MCF 10A (cell line): ENCODE measurements at regions not wholly inside any gene's neighbourhood (a gene's known extent, or its start where the extent isn't known, plus 50 kb on each side); places are given as distances from the start of the nearest gene placed in this dataset.

Experiments
- BruUV-seq: library from RNA; stranded (reverse); fragments of 400-500 nt; replicated peaks from 2 replicates; lab custom pipeline; 2021; lab: Mats Ljungman, UMichigan
- CTCF ChIA-PET: fragments of 300-600 bp; sonication (Branson Sonifier 250); formaldehyde crosslinking; extraction: SDS; loops from one replicate; lab custom pipeline; 2021; ENCODE audit warnings: antibody characterized with exemption, inconsistent platforms; lab: Yijun Ruan, JAX
- POLR2A ChIA-PET: fragments of 300-600, 350-650 bp; sonication (Branson Sonifier 250); formaldehyde crosslinking; extraction: SDS; loops from one replicate; lab custom pipeline; 2020; ENCODE audit warnings: antibody characterized with exemption, inconsistent platforms; lab: Yijun Ruan, JAX
- DNase-seq: peaks from one replicate; pipeline ENCODE4 v3.0.0-alpha.2; 2018; ENCODE audit not compliant: unreplicated experiment
- H3K27ac Mint-ChIP-seq: one replicate; pipeline ENCODE4 v1.8.0; 2022; ENCODE audit warnings: mild to moderate bottlenecking, low read depth, mixed read lengths; ENCODE audit not compliant: unreplicated experiment
- H3K27me3 Mint-ChIP-seq: one replicate; pipeline ENCODE4 v1.8.0; 2022; ENCODE audit warnings: mixed read lengths; ENCODE audit not compliant: insufficient read depth, unreplicated experiment
- H3K36me3 Mint-ChIP-seq: one replicate; pipeline ENCODE4 v1.8.0; 2022; ENCODE audit warnings: mild to moderate bottlenecking, moderate library complexity, mixed read lengths; ENCODE audit not compliant: insufficient read depth, unreplicated experiment
- H3K4me1 Mint-ChIP-seq: one replicate; pipeline ENCODE4 v1.8.0; 2022; ENCODE audit warnings: mixed read lengths; ENCODE audit not compliant: insufficient read depth, unreplicated experiment
- H3K4me3 Mint-ChIP-seq: one replicate; pipeline ENCODE4 v1.8.0; 2022; ENCODE audit warnings: mild to moderate bottlenecking, moderate library complexity, mixed read lengths; ENCODE audit not compliant: unreplicated experiment
- H3K9me3 Mint-ChIP-seq: one replicate; pipeline ENCODE4 v1.8.0; 2022; ENCODE audit warnings: mixed read lengths; ENCODE audit not compliant: unreplicated experiment
- CTCF ChIP-seq: fragments of 200-600 bp; IDR thresholded peaks from one replicate; pipeline ENCODE4 v1.8.0; 2022; ENCODE audit warnings: antibody characterized with exemption, mild to moderate bottlenecking; ENCODE audit not compliant: unreplicated experiment
- intact Hi-C: fragments of 100-400 bp; cut with micrococcal nuclease; formaldehyde crosslinking; loops from 2 replicates; pipeline ENCODE4 v1.14.1; 2022

GRCh38 chr10:28157379-28157778 lies 145.5 kb downstream of the MPP7 start:
- no peaks in the 10 kb centered on the region for H3K9me3 Mint-ChIP-seq
- H3K27me3 Mint-ChIP-seq: no peaks in the 10 kb centered on the region
- TF ChIP-seq CTCF: no peak
- BruUV-seq: no TSS peak
- no peak for DNase-seq
- H3K36me3 Mint-ChIP-seq: no peaks in the 10 kb centered on the region
- H3K27ac Mint-ChIP-seq: no peak overlapping the region
- POLR2A ChIA-PET: interaction anchor here (0.7 kb wide), 1 partner anchor 27 kb away, joined by 3 read pairs; no protein-coding TSS in a partner anchor
- H3K4me1 Mint-ChIP-seq: no peaks in the 10 kb centered on the region
- no peak overlapping the region for H3K4me3 Mint-ChIP-seq
- intact Hi-C loops: no loop called here
- CTCF ChIA-PET: interaction anchor here (1.1 kb wide), 1 partner anchor 18 kb away, joined by 3 read pairs; no protein-coding TSS in a partner anchor

GRCh38 chr10:28155726-28156125 lies 147.1 kb downstream of the MPP7 start:
- no peaks in the 10 kb centered on the region for H3K36me3 Mint-ChIP-seq
- no peak overlapping the region for H3K27ac Mint-ChIP-seq
- ChIA-PET CTCF (no interaction called here), POLR2A (no interaction called here)
- H3K4me3 Mint-ChIP-seq: no peak overlapping the region
- H3K9me3 Mint-ChIP-seq: no peaks in the 10 kb centered on the region
- no peaks in the 10 kb centered on the region for H3K4me1 Mint-ChIP-seq
- peak; percentile 11 for DNase-seq
- H3K27me3 Mint-ChIP-seq: no peaks in the 10 kb centered on the region
- intact Hi-C loops: no loop called here
- no peak for TF ChIP-seq CTCF
- no TSS peak for BruUV-seq

GRCh38 chr10:28151636-28152035 lies 151.2 kb downstream of the MPP7 start:
- Mint-ChIP-seq H3K4me1 (no peaks in the 10 kb centered on the region), H3K27me3 (no peaks in the 10 kb centered on the region), H3K36me3 (no peaks in the 10 kb centered on the region), H3K9me3 (no peaks in the 10 kb centered on the region), H3K4me3 (no peak overlapping the region), H3K27ac (no peak overlapping the region)
- intact Hi-C loops: no loop called here
- ChIA-PET POLR2A (no interaction called here), CTCF (no interaction called here)
- no TSS peak for BruUV-seq
- no peak for TF ChIP-seq CTCF
- no peak for DNase-seq

GRCh38 chr10:28149746-28150145 lies 150.9 kb upstream of the ODAD2 start:
- no peaks in the 10 kb centered on the region for H3K27me3 Mint-ChIP-seq
- no peak overlapping the region for H3K27ac Mint-ChIP-seq
- POLR2A ChIA-PET: interaction anchor here (0.6 kb wide), 1 partner anchor 474 kb away, joined by 3 read pairs; no protein-coding TSS in a partner anchor
- BruUV-seq: no TSS peak
- CTCF ChIA-PET: no interaction called here
- no peaks in the 10 kb centered on the region for H3K4me1 Mint-ChIP-seq
- TF ChIP-seq CTCF: no peak
- no peaks in the 10 kb centered on the region for H3K36me3 Mint-ChIP-seq
- intact Hi-C loops: no loop called here
- no peaks in the 10 kb centered on the region for H3K9me3 Mint-ChIP-seq
- no peak overlapping the region for H3K4me3 Mint-ChIP-seq
- DNase-seq: no peak
